GM18873 (cell line): ENCODE measurements at regions not wholly inside any gene's neighbourhood (a gene's known extent, or its start where the extent isn't known, plus 50 kb on each side); places are given as distances from the start of the nearest gene placed in this dataset.

ENCODE experiments used
- ATAC-seq: cut with Tn5 transposase; IDR thresholded peaks from one replicate; pipeline ENCODE4 v1.9.1; 2021; ENCODE audit warnings: mild to moderate bottlenecking, moderate library complexity, moderate number of reproducible peaks; ENCODE audit not compliant: unreplicated experiment, low FRiP score

DNA sequence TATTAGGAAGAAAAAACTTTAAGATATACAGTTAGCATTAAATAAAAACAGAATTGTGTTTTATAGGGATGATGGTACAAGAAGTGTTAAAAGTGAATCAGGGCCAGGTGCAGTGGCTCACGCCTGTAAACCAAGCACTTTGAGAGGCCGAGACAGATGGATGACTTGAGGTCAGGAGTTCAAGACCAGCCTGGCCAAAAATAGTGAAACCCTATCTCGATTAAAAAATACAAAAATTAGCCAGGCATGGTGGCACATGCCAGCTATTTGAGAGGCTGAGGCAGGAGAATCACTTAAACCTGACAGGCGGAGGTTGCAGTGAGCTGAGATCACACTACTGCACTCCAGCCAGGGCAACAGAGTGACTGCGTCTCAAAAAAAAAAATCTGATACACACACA lies 282.9 kb upstream of the ATP10B start:
- ATAC-seq, result no peak

DNA sequence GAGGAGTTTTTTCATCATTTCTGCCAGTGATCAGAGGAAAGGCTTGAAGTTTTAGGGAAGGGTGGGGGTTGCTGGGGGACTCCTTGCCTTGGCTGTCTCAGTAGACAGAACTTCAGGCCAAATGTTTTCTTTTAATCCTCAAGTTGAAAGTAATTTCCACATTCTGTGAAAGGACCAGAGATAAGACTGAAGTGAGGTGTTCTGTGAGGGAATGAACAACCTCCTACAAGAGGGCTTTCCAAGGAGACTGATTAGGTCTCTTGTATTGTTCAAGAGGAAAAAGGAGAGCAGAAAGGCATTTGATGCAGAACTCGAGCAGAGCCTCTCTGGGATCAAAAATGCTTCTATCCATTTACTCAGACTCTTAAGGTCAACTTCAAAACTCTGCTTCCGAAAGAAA lies 282.1 kb upstream of the ATP10B start:
- no peak for ATAC-seq

DNA sequence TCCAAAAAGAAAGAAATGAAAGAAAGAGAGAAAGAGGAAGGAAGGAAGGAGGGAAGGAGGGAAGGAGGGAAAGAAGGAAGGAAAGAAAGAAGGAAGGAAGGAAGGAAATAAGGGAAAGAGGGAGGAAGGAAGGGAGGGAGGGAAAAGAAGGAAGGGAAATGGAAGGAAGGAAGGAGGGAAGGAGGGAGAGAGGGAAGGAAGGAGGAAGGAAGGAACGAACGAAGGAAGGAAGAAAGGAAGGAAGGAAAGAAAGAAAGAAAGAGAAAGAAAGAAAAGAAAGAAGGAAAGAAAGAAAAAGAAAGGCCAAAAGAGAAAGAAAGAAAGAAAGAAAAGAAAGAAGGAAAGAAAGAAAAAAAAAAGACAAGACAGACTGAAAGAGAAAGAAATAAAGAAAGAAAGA lies 263.9 kb upstream of the ATP10B start:
- ATAC-seq, result no peak

DNA sequence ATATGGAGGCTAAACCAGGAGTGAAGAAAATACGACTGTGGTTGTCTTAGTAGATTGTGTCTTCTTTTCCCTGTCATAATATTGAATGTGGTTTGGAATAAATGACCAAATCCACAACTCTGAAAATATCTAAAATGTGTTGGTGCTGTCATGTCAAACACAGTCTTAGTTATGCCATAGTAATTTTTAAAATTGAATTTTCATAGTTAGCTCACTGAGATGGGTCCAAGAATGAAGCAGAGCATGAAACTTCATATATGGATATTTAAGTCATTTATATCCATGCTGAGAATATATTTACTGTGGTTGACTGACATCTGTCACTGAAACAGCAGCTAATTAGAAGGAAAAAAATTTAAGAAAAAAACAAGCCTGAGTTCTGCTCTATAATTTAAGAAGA lies 260.4 kb upstream of the ATP10B start:
- ATAC-seq, result no peak

DNA sequence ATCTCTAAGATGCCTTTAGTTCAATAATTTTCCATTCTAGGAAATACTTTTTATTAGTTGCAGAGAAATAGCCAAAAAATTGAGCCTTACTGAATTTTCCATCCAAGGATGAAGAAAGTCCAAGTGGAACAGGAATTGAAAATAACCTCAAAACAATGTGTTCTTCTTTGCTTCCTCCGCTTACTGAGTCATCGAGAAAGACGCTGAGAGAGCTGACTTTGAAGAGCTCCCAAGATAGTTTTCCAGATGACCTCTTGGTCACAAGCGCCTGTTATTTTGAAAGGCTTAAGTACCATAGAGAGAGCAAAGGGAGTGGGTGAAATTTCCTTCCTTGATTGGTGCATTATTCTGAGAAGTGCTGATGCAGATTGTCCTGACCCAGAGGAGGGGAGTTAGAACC lies 253.5 kb upstream of the ATP10B start:
- ATAC-seq, result no peak

DNA sequence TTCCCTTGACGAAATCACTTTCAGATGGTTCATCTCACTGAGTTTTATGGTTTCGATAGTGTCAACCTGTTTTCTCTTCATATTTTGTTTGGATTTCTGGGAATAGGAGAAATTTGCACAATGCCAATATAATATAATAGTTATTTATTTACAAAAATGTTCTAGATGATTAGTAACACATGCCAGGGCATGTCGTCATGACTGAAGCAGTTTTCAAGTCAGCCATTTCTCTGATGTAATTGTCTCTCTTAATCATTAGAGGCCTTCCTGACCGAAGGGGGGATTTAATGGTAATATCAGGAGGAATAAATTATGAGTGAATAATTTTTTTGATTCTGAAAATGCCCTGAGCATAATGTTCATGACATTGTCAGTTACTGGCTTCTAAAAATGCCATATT lies 246.5 kb upstream of the ATP10B start:
- no peak for ATAC-seq

DNA sequence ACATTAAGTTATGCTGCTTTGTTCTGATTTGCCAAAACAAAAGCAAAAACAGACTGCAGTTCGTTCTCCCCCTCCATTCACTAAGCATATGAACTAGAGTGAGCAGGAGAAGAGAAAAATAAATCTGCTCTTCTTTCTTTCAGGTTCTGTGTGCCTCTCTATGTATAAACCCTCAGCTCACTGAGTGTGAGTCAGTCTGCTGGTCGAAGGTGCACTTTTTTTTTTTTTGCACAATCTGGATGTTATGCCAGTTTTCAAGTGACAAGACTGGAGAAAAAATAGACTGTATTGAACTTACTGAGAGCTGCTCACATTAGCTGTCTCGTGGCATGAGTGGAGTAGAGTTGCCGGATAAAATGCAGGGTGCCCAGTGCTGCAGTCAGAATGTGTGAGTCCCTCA lies 244.6 kb upstream of the ATP10B start:
- ATAC-seq, result no peak

DNA sequence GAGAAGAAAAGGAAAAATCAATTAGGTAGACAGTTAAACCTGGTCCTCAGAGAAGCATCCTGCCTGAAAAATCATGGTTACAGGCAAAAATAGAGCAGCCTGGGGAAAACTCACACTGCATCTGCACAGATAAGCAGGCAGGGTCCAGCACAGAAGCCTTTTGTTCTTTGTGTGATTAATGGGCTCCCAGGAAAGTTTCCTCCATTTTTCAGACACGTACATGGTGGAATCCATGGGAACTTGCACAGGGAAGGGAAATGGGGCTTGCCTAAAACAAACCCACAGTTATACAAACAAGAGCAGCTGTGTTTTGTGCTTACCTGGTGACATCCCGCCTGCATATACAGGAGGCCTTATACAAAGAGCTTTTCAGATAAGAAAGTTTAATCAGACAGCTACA lies 243.9 kb upstream of the ATP10B start:
- ATAC-seq, result no peak

DNA sequence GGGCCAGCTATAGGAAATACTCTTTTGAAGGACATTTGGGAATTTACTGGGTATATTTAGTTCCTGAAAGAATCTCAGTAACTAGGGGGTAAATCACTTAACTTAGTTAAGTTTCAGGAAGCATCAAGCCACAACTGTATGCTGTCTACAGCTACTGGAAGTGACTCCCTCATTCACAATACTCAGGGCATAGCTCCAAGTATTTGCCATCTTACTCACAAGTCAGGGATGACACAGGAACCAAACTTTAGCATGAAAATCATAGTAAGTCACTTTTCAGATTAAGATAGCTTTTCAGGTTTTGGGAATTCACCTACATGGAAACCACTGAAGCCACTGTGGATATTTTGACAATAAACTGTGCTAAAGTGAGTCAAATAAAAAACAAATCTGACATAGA lies 242.4 kb upstream of the ATP10B start:
- no peak for ATAC-seq

DNA sequence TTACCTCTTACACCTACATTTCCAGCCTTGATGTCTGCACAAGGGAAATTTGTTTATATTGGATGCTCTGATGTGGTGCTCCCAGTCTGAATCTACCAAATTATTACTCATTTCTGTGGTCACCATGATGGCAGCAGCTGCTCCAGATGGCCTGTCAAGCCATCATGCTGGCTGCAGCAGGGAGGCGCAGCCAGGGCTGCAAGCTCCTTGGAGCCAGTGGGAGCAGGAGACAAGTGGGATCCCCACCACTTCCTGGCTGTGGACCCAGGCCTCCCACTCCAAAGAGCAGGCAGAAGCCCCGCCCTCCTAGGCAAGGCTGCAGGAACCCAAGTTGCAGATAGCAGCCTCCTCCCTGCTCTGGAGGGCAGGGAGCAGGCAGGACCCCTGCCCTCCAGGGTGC lies 241.1 kb upstream of the ATP10B start:
- ATAC-seq, result no peak

DNA sequence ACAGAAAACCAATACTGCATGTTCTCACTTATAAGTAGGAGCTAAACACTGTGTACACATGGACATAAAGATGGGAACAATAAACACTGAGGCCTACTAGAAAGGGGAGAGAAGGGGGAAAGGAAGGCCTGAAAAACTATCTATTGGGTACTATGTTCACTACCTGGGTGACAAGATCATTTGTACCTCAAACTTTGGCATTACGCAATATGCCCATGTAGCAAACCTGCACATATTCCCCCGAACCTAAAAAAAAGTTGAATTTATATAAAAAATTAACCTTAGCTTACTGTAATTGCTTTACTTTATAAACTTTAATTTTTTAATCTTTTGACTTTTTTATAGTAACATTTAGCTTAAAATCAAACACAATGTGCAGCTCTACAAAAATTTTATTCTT lies 237.6 kb upstream of the ATP10B start:
- no peak for ATAC-seq

DNA sequence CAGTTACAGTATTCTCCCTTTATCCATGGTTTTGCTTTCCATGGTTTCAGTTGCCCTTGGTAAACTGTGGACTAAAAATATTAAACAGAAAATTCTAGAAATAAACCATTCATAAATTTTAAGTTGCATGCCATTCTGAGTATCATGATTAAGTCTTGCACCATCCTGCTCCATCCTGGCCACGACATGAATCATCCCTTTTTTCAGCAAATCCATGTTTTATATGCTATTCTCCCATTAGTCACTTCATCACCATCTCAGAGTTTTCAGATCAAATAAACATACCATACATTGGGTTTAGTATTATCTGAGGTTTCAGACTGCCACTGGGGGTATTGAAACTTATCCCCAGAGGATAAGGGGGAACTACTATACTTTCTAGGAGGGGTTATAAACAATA lies 234.4 kb upstream of the ATP10B start:
- no peak for ATAC-seq

DNA sequence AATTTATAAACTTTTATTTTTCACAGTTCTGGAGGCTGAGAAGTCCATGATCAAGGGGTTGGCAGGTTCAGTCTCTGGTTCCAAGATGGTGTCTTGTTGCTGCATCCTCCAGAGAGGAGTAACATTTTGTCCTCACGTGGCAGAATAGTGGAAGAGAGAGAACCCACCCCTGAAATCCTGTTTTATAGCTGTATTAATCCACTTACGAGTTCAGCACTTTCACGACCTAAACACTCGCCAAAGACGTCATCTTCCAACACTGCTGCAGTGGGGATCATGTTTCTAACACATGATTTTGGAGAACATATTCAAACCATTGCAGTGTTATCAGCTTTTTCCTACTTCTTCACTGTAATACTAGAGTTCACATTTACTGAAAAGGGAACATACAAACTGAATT lies 233.0 kb upstream of the ATP10B start:
- no peak for ATAC-seq

DNA sequence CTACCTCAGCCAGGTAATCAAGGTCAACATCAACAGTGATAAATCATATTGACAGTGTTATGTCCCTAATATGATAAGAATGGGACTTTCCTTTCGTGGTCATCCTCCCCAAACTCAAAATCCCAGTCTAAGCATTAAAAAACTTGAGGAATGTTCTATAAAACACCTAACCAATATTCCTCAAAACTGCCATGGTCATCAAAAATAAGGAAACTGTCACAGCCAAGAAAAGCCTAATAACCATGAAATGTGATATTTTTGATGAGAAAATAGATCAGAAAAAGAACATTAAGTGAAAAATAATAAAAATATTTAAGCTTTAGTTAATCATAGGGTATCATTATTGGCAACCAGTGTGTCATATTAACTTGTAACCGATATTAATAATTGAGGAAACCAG lies 232.1 kb upstream of the ATP10B start:
- ATAC-seq, result no peak

DNA sequence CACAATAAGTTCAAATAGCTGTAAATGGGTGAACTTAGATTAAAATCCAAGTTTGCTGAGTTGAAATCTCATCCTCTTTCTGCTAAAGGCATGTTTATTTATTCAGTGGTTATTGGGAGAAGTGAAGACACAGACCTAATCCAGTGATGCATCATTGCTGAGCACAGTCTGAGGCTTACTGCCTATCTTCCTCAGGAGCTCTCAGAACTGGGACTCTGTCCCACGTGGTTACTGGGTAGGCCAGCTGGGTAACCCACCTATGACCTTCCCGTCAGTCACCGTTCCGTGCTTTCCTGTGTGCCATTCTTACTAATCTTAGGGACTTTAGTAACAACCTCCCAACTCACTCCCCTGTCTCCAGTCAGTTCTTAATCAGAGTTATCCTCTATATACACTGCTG lies 226.8 kb upstream of the ATP10B start:
- no peak for ATAC-seq

DNA sequence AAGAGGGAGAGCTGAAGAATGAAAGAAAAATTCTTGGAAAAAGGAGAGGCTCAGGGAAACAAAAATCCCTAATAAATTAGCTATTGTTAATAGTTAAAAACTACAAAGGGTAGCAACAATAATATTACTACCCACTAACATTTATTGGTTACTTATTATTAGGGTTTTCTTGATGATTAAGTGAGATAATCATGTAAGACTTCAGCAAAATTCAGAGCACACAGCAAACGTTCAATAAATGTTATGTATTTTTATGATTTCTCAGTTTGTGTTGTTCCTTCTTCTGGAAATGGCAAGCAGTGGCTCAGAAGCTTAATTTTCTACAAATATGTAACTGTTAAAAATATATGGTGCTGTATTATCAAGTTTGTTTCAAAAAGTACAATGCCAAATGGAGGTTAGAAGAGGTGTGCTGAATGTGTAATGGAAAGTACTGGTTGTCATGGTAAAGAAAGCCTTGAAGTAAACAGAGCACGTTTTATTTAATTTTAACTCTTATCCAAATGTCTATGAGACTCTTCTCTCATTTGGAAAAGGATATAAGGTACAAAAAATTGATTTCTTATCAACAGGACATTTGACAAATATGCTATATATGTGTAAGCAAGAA lies 226.0 kb upstream of the ATP10B start:
- no peak for ATAC-seq

DNA sequence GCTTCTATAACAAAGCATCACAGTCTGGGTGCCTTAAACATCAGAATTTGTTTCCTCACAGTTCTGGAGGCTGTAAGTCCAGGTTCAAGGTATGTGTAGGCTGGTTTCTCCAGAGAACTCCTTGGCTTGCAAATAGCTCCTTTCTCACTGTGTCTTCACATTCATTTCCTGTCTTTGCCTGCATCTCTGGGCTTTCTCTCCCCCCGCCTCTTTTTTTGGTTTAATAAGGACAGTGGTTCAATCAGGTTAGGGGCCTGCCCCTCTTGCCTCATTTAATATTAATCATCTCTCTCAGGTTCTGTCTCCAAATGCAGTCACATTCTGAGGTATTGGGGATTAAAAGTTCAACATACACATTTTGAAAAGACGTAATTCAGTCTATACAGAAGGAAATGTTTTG lies 225.5 kb upstream of the ATP10B start:
- ATAC-seq, result no peak

DNA sequence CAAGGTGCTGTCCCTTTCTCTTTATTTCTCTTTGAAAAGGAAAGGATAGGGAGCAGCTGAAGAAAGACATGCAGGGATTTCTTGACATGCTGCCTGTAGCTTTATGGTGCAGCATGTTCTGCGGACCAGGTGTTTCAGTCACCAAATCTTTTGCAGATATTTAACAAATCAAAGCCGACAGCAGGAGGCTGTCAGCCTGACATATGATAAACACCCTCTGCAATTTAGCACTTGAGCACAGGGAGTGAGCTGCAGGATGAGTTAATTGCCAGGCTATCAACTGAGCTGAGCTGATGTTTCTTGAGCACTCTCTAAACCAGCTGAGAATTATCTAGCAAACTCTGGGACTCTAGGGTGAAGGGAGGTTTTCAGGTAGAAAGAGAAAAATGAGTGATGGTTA lies 212.8 kb upstream of the ATP10B start:
- ATAC-seq, result no peak

DNA sequence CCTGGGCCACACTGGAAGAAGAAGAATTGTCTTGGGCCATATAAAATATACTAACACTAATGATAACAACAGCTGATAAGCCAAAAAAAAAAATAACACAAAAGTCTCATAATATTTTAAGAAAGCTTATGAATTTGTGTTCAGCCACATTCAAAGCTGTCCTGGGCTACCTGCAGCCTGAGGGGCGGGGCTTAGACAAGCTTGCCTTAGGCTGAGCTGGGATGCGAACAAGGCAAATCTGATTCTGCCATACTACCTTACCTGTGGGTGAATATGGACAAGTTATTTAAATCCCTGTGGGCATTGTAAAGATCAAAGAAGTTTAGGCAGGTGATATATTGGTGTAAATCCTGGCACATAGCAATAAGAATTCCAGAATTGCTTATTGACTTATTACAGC lies 212.3 kb upstream of the ATP10B start:
- ATAC-seq, result no peak

DNA sequence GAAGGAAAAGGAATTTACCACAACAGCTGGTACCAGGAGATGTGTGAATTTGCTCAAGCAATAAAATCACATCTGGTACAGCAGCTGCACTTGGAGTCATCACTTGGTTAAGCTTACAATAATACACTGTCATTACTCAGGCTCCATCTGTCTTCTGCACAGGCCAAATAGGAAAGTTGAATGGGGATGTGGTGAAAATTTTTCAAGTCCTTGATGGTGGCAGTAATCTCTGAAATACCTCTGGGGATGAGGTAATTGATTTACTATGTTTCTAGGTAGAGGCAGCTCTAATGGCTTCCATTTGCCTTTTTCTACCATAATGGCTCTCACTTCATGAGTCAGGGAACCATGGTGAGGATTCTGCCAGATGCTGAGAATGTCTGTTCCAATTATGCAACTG lies 206.8 kb upstream of the ATP10B start:
- no peak for ATAC-seq

DNA sequence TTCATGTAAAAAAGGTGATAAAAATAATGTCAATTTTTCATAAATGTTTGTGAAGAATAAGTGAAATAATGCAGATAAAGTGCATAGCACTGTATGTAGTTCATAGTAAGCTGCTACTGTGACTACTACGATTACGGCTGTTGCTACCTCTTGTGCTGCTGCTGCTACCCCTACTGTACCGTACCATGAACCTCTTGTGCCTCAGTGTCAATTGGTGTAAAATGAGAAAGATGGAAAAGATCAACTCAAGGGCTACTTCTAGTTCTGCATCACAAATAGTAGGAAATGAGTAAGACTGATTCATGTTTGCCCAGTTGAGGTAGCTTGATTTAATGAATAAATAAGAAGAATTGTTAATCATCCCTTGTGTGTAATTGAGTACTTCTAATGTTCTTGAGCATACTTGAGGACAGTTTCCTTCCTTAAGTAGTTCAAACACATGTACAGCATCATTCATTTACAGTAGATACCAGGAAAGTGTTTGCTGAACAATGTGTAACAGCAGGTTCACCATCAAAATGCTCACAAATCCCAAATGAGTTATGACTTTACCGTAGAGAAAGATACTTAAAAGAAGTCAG lies 200.0 kb upstream of the ATP10B start:
- ATAC-seq, result no peak

DNA sequence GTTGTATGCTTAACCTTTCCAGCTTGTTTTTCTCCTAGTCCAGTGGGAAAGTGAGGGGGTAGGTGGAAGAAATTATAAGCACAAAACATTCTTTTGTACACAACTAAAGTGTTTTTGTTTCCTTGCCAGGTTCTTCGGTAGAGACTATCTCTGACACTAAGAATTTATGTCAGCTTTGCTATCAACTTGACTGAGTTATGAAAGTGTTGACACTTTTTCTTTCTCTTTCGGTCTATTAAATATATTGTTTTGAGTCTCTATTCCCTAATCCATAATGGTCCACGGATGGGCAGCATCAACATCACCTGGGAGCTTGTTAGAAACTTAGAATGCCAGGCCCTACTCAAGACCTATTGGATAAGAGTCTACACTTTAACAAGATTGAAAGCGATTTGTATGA lies 195.0 kb upstream of the ATP10B start:
- no peak for ATAC-seq

DNA sequence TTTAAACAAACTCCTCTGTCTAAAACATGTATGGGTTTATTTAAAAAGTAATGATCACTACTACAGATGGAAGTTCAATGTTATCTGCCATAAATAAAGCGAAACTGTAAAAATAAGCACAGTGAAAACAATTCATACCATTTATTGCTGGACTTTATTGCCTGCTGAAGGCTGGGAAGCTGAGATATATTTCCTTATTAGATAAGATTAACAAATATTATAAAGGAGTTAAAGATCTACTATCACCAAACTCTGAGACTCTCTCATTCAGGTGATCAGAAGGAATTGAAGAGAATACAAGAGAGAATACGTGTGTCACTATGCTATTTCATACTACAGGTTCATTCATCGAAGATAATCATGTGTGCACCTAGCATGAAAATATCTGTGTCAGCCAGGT lies 190.9 kb upstream of the ATP10B start:
- ATAC-seq, result no peak
